HG03439 (cell line): ENCODE measurements at regions not wholly inside any gene's neighbourhood (a gene's known extent, or its start where the extent isn't known, plus 50 kb on each side); places are given as distances from the start of the nearest gene placed in this dataset.

Experiments used
- ATAC-seq: cut with Tn5 transposase; IDR thresholded peaks from one replicate; pipeline ENCODE4 v1.9.1; 2021; ENCODE audit warnings: mild to moderate bottlenecking, moderate library complexity; ENCODE audit not compliant: unreplicated experiment

- ATAC-seq, result no peak
Observed at GRCh38 chr2:188713961-188714360, 260.2 kb upstream of the COL3A1 start.

GRCh38 chr2:188720811-188721605 is 253.2 kb upstream of the COL3A1 start:
- ATAC-seq, result no peak

GRCh38 chr2:188721784-188722183 is 252.4 kb upstream of the COL3A1 start:
- ATAC-seq, result no peak

GRCh38 chr2:188725746-188726360 is 248.3 kb upstream of the COL3A1 start:
- ATAC-seq, result no peak

GRCh38 chr2:188726626-188727247 is 247.4 kb upstream of the COL3A1 start:
- no peak for ATAC-seq

GRCh38 chr2:188727846-188728245 is 246.3 kb upstream of the COL3A1 start:
- no peak for ATAC-seq

GRCh38 chr2:188734691-188735090 is 239.5 kb upstream of the COL3A1 start:
- no peak for ATAC-seq

- no peak for ATAC-seq
Observed at GRCh38 chr2:188746727-188747126, 227.4 kb upstream of the COL3A1 start.

GRCh38 chr2:188751816-188752215 is 222.4 kb upstream of the COL3A1 start:
- ATAC-seq, result no peak

- no peak for ATAC-seq
Observed at GRCh38 chr2:188752311-188752710, 221.9 kb upstream of the COL3A1 start.

- ATAC-seq, result no peak
Observed at GRCh38 chr2:188762151-188762550, 212.0 kb upstream of the COL3A1 start.

- peak; percentile 53 for ATAC-seq
Observed at GRCh38 chr2:188765522-188766470, 208.4 kb upstream of the COL3A1 start.

- no peak for ATAC-seq
Observed at GRCh38 chr2:188766471-188766856, 207.7 kb upstream of the COL3A1 start.

GRCh38 chr2:188767176-188767575 is 207.0 kb upstream of the COL3A1 start:
- no peak for ATAC-seq

- no peak for ATAC-seq
Observed at GRCh38 chr2:188770296-188770695, 203.9 kb upstream of the COL3A1 start.

- ATAC-seq, result no peak
Observed at GRCh38 chr2:188773075-188773474, 201.1 kb upstream of the COL3A1 start.

GRCh38 chr2:188776634-188777033 is 197.5 kb upstream of the COL3A1 start:
- no peak for ATAC-seq

GRCh38 chr2:188784269-188784762 is 189.9 kb upstream of the COL3A1 start:
- no peak for ATAC-seq

GRCh38 chr2:188785061-188785460 is 189.1 kb upstream of the COL3A1 start:
- no peak for ATAC-seq

- no peak for ATAC-seq
Observed at GRCh38 chr2:188785490-188785889, 188.7 kb upstream of the COL3A1 start.

- no peak for ATAC-seq
Observed at GRCh38 chr2:188786368-188786841, 187.8 kb upstream of the COL3A1 start.
